ENCODE measurements at regions not wholly inside any gene's neighbourhood (a gene's known extent, or its start where the extent isn't known, plus 50 kb on each side); places are given as distances from the start of the nearest gene placed in this dataset.

GRCh38 chr9:126157423-126157822, 169.2 kb upstream of the MVB12B start:
- in situ Hi-C loops (cut with MboI) (no loop called here), intact Hi-C loops (cut with micrococcal nuclease) (no loop called here)
- no peaks in the 10 kb centered on the region for H3K9me3 ChIP-seq (replicated peaks; ENCODE audit: control insufficient read depth, insufficient read depth, low read depth, low read length)
- ATAC-seq: no peak
- no peak overlapping the region for H3K9ac ChIP-seq (ENCODE audit: insufficient read depth in 1 of 2, low read depth in 2 of 2, low read length in 2 of 2)
- H3K79me2 ChIP-seq (ENCODE audit: control insufficient read depth, insufficient read depth, low read length): no peaks in the 10 kb centered on the region
- peaks cover 3 to 39% of the 10 kb centered on the region in 2 experiments; a peak in 4 of 5 replicates for H3K27me3 ChIP-seq (ENCODE audit: control insufficient read depth in 2 of 2, insufficient read depth in 2 of 2, low read length in 2 of 2)
- no peaks in the 10 kb centered on the region for H3K36me3 ChIP-seq (ENCODE audit: control insufficient read depth, insufficient read depth, low read length)
- no peak overlapping the region for H2AFZ ChIP-seq (ENCODE audit: low read depth, low read length)
- ChIA-PET CTCF (ENCODE audit: low intra/inter-chr PET ratio) (no interaction called here), POLR2A (interaction anchor here (0.6 to 0.7 kb wide), 2 partner anchors 71 to 139 kb away, joined by 3 read pairs; no protein-coding TSS in a partner anchor)
- no peak for TF ChIP-seq ZNF274 (IDR thresholded peaks at IDR 0.05; ENCODE audit: borderline replicate concordance, low read depth, low read length)
- no peak for TF ChIP-seq ZNF324 (CRISPR knock-in tag; IDR thresholded peaks at IDR 0.05)
- no peak for TF ChIP-seq EWSR1 (IDR thresholded peaks at IDR 0.05; ENCODE audit: borderline replicate concordance, low read depth, partially characterized antibody)
- no peak for TF ChIP-seq ELF1 (tag; IDR thresholded peaks at IDR 0.05)
- no peak for TF ChIP-seq ZNF57 (CRISPR knock-in tag; IDR thresholded peaks at IDR 0.05)
- TF ChIP-seq SMAD2 (IDR thresholded peaks at IDR 0.05; ENCODE audit: low read depth, low read length): no peak
- TF ChIP-seq MBD1 (CRISPR knock-in tag; IDR thresholded peaks at IDR 0.05): no peak
- TF ChIP-seq ZKSCAN8 (CRISPR knock-in tag; IDR thresholded peaks at IDR 0.05): no peak
- TF ChIP-seq ZNF217 (CRISPR knock-in tag; IDR thresholded peaks at IDR 0.05): no peak
- TF ChIP-seq, protein P1, sequence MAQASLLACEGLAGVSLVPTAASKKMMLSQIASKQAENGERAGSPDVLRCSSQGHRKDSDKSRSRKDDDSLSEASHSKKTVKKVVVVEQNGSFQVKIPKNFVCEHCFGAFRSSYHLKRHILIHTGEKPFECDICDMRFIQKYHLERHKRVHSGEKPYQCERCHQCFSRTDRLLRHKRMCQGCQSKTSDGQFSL (CRISPR knock-in tag; IDR thresholded peaks at IDR 0.05): no peak
- TF ChIP-seq, protein P1 (tag; IDR thresholded peaks at IDR 0.05): no peak
- TF ChIP-seq YBX1 (IDR thresholded peaks at IDR 0.05): no peak
- TF ChIP-seq SRSF9 (IDR thresholded peaks at IDR 0.05; ENCODE audit: borderline replicate concordance, low read depth, low read length): no peak
- no peak for TF ChIP-seq HNRNPK (IDR thresholded peaks at IDR 0.05; ENCODE audit: low read depth, low read length, poor library complexity, severe bottlenecking)
- TF ChIP-seq MCM3 (IDR thresholded peaks at IDR 0.05): no peak
- TF ChIP-seq SETDB1 (IDR thresholded peaks at IDR 0.05; ENCODE audit: low read length): no peak
- TF ChIP-seq ZNF239 (CRISPR knock-in tag; IDR thresholded peaks at IDR 0.05): no peak
- no peak for TF ChIP-seq FOXA3 (CRISPR knock-in tag; conservative IDR thresholded peaks at IDR 0.05 in 1 of 2, IDR thresholded peaks at IDR 0.05 in 1 of 2)
- no peak for TF ChIP-seq KDM5B (IDR thresholded peaks at IDR 0.05; ENCODE audit: insufficient replicate concordance, low read depth, low read length)
- TF ChIP-seq TCF7 (IDR thresholded peaks at IDR 0.05; ENCODE audit: borderline replicate concordance): no peak
- no peak overlapping the region for H3K4me2 ChIP-seq (ENCODE audit: insufficient read depth, low read length)
- BruUV-seq (replicated peaks): no TSS peak
- no peak for FAIRE-seq
- H3K4me3 ChIP-seq: no peak overlapping the region
- WGBS (ENCODE audit: insufficient coverage, low coverage, missing lambda C conversion rate): 3% methylated on average over 10 of the region's 10 CpGs
- H3K27ac ChIP-seq (ENCODE audit: extremely low read depth, low read depth, low read length): no peak overlapping the region
- H3K4me1 ChIP-seq (replicated peaks in 1 of 2; ENCODE audit: control insufficient read depth in 2 of 2, insufficient read depth in 2 of 2, low read length in 2 of 2): no peaks in the 10 kb centered on the region
- DNase-seq (ENCODE audit: extremely low read depth in 1 of 4, low spot score in 3 of 4): no peak
- no peaks in the 10 kb centered on the region for H3K9me1 ChIP-seq (ENCODE audit: control insufficient read depth, insufficient read depth, low read length)
- H4K20me1 ChIP-seq (replicated peaks; ENCODE audit: control insufficient read depth, insufficient read depth, low read length): no peaks in the 10 kb centered on the region; the same call in 1 of the 2 replicates

All from K562 (cell line).